Esophagus squamous epithelium (tissue), 4 donors: ENCODE measurements at regions not wholly inside any gene's neighbourhood (a gene's known extent, or its start where the extent isn't known, plus 50 kb on each side); places are given as distances from the start of the nearest gene placed in this dataset.
A peak's percentile ranks its signal among the peaks of the same experiment; 100 is the strongest.

ENCODE experiments used
- POLR2A ChIP-seq, 4 donors: fragments of 450-650 bp; IDR thresholded peaks; one replicate each; pipeline ENCODE4 v1.6.1; 2017; ENCODE audit warnings: antibody characterized with exemption in 4 of 4, mild to moderate bottlenecking in 4 of 4, moderate library complexity in 3 of 4
- TF ChIP-seq, protein P1 (sequence below), 6 experiments: fragments of 450-650 bp in 4 of 6; fragments of 200-600 bp in 2 of 6; sonication (generic) in 2 of 6; IDR thresholded peaks; one replicate each; pipeline ENCODE4 v1.5.1; 2016 to 2019; ENCODE audit warnings: antibody characterized with exemption in 6 of 6, mild to moderate bottlenecking in 4 of 6, moderate library complexity in 4 of 6

- TF ChIP-seq POLR2A (IDR thresholded peaks at IDR 0.05): no peak
- TF ChIP-seq, protein P1, sequence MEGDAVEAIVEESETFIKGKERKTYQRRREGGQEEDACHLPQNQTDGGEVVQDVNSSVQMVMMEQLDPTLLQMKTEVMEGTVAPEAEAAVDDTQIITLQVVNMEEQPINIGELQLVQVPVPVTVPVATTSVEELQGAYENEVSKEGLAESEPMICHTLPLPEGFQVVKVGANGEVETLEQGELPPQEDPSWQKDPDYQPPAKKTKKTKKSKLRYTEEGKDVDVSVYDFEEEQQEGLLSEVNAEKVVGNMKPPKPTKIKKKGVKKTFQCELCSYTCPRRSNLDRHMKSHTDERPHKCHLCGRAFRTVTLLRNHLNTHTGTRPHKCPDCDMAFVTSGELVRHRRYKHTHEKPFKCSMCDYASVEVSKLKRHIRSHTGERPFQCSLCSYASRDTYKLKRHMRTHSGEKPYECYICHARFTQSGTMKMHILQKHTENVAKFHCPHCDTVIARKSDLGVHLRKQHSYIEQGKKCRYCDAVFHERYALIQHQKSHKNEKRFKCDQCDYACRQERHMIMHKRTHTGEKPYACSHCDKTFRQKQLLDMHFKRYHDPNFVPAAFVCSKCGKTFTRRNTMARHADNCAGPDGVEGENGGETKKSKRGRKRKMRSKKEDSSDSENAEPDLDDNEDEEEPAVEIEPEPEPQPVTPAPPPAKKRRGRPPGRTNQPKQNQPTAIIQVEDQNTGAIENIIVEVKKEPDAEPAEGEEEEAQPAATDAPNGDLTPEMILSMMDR (IDR thresholded peaks at IDR 0.05): peak in 2 of 6 experiments; percentile 9 to 22
Measured at GRCh38 chr6:119979862-119980261, 630.3 kb upstream of the MAN1A1 start.
